ENCODE measurements at regions not wholly inside any gene's neighbourhood (a gene's known extent, or its start where the extent isn't known, plus 50 kb on each side); places are given as distances from the start of the nearest gene placed in this dataset.
"Not testable (repeated sequence)": the region's sequence is repeated elsewhere in the genome, so short reads cannot be mapped to it uniquely, and the experiment has no call there.

GRCh38 chr10:7108141-7108540, 302.7 kb downstream of the SFMBT2 start:
- no peak for DNase-seq (ENCODE audit: low read depth)

- no peak for DNase-seq (ENCODE audit: low read depth)
These were observed 303.5 kb downstream of the SFMBT2 start for GRCh38 chr10:7107285-7107684.

DNA sequence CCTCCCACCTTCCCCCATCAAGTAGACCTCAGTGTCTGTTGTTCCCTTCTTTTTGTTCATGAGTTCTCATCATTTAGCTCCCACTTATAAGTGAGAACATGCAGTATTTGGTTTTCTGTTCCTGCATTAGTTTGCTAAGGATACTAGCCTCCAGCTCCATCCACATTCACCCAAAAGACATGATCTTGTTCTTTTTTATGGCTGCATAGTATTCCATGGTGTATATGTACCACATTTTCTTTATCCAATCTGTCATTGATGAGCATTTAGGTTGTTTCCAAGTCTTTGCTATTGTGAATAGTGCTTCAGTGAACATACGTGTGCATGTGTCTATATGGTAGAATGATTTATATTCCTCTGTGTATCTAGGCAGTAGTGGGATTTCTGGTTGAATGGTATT, 306.5 kb downstream of the SFMBT2 start:
- not testable (repeated sequence) for DNase-seq (ENCODE audit: low read depth)

GRCh38 chr10:7102557-7103349, 308.1 kb downstream of the SFMBT2 start:
- no peak for DNase-seq (ENCODE audit: low read depth)

- DNase-seq (ENCODE audit: low read depth), result no peak
These were observed 308.8 kb downstream of the SFMBT2 start for GRCh38 chr10:7102084-7102483.

GRCh38 chr10:7101451-7101850, 309.4 kb downstream of the SFMBT2 start:
- no peak for DNase-seq (ENCODE audit: low read depth)

DNA sequence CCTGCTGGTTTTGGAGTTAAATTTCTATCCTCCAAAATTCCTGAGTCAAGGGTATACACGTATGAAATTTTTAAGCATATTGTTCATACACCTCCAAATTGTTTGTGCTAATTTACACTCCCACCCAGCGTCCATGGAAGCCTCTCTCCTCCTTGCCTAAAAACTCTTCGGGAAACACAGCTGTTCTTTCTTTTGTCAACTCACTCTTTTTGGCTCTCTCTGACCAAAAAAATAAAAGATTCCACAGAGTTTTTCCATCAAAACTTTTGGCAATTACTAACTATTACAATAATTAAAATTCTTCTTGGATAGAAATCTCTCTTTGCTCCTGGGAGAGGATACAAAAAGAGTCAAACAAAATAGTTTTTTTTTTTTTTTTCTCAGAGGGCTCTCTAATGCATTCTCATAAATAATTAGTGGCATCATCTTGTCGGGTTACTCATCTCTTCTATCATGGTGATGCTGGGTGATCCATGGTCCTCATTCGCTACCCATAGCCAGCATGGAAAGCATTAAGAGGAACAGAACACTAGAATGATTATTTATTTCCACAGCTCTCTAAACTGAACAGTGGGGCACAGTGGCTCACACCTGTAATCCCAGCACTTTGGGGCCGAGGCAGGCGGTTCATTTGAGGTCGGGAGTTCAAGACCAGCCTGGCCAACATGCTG, 310.7 kb downstream of the SFMBT2 start:
- no peak for DNase-seq (ENCODE audit: low read depth)

DNA sequence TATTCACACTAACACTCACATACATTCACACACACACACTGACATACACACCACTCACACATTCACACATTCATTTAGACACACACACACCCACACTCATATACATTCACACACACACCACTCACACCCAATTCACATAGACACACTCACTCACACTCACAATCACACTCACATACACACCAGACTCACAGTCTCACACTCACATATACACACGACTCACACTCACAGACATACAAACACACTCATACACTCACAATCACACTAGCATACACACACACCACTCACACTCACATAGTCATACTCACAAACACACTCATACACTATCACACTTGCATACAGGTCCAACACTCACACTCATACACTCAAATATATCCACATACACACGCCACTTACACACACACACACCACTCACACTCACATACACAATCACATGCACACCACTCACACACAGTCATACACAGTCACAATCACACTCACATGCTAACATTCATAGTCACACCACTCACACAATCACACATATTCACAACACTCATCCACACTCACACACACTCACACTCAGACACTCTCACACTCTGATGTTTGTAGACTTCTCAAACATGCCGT, 312.6 kb downstream of the SFMBT2 start:
- no peak for DNase-seq (ENCODE audit: low read depth)

GRCh38 chr10:7094781-7095180, 316.1 kb downstream of the SFMBT2 start:
- no peak for DNase-seq (ENCODE audit: low read depth)

DNA sequence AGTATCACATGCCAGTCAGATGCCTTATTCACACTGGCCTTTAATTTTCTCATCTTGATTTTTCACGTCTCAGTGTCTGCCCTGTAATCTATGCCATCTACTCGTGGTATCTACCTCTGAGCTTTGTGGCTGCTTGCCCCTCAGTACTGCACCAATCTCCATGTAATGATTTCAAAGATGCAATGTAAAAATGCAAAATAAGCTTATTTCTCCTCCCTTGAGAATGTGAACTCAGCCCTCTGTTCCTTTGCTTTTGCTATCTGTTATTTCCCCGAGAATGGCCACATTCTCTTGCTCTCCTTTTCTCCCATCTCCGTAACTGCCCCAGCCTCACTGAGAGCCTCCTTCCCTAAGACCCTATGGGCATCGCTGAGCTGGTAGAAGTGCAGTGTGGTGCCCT, 317.5 kb downstream of the SFMBT2 start:
- DNase-seq (ENCODE audit: low read depth), result no peak

GRCh38 chr10:7092603-7093002, 318.2 kb downstream of the SFMBT2 start:
- no peak for DNase-seq (ENCODE audit: low read depth)

GRCh38 chr10:7090529-7090928, 320.3 kb downstream of the SFMBT2 start:
- no peak for DNase-seq (ENCODE audit: low read depth)

- DNase-seq (ENCODE audit: low read depth), result no peak
These were observed 324.8 kb downstream of the SFMBT2 start for GRCh38 chr10:7085913-7086589.

GRCh38 chr10:7085147-7085912, 325.5 kb downstream of the SFMBT2 start:
- DNase-seq (ENCODE audit: low read depth), result no peak

GRCh38 chr10:7084280-7085005, 326.4 kb downstream of the SFMBT2 start:
- DNase-seq (ENCODE audit: low read depth), result no peak

DNA sequence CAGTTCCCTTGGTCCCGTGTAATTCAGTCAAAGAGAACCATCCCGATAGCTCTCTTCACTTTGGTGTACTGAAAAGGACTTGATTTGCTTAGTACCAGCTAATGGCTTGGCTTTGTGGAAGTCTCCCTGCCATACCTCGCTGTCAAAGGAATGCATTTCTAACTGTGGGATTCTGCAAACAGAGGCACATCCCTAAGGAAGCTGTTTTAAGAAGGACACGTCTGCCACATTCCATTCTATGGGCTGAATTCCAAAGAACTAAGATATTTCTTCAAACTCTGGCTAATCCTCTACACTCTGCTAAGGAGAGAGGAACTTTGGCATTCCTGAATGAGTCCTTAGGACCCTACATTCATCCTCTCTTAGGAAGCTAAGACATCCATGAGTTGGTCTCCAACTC, 327.9 kb downstream of the SFMBT2 start:
- no peak for DNase-seq (ENCODE audit: low read depth)

DNA sequence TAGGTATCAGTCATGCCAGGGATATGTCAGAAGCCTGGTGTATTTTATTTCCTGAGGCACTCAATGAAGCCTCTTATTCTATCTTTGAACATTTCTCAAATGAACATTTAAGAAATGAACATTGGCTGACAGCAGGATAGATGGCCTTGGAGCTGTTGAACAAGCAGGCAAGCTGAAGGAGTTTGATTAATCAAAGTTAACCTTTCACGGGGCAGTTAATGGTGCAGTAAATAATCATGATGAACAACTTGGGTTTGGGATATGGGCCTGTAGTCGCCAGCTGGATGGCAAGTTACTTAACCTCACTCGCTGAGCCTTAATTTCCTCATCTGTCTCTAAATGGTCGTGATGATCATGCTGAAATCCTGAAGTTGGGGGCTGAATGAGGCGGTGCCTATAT, 333.0 kb downstream of the SFMBT2 start:
- no peak for DNase-seq (ENCODE audit: low read depth)

GRCh38 chr10:7075851-7076250, 335.0 kb downstream of the SFMBT2 start:
- no peak for DNase-seq (ENCODE audit: low read depth)

DNA sequence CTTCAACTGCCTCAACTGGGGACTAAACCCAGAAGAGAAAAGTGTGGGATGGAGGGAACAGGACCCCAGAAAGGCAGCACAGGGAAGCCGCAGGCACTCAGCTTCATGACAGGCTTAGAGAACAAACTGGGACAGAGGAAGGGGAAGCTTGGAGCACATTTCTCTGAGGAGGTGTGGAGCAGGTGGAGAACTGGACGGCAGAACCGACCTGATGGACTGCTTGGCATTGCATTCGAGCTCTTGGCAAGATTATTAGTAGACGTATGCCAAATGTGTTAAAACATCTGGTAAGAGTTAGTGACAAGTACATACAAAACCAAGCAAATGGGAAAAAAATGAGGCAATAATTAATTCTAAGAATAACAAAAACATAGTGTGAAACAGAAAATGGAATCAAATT, 335.7 kb downstream of the SFMBT2 start:
- no peak for DNase-seq (ENCODE audit: low read depth)

DNA sequence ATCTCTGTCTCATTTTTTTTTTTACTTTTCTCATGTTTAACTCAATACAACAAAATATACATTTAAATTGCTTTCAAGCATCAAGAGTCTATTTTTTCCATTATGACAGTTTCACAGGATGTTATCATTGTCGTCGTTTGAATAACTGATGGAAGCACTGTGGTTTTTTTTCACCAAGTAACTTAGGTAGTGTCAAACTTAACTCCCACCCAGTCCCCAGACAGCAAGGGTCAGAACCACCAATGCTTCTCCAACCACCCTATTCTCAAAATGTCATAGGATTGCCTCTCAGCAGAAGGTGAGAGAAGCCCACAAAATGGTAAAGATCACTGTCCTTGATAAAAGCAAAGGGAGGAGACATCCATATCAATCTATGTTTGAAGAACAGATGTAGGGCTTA, 339.4 kb downstream of the SFMBT2 start:
- DNase-seq (ENCODE audit: low read depth), result no peak

GRCh38 chr10:7070950-7071349, 339.9 kb downstream of the SFMBT2 start:
- no peak for DNase-seq (ENCODE audit: low read depth)
